K562 (cell line): ENCODE measurements at regions not wholly inside any gene's neighbourhood (a gene's known extent, or its start where the extent isn't known, plus 50 kb on each side); places are given as distances from the start of the nearest gene placed in this dataset.

Source experiments
- ATAC-seq: fragments of 200-7000 bp; cut with Tn5 transposase; 3 replicates; pipeline ENCODE4 v1.9.1; 2020; ENCODE audit warnings: moderate library complexity
- BruUV-seq: library from RNA; stranded (reverse); fragments of 400-500 nt; replicated peaks from 2 replicates; lab custom pipeline; 2021; lab: Mats Ljungman, UMichigan
- CTCF ChIA-PET: fragments of 300-600 bp; formaldehyde crosslinking; extraction: SDS; loops from one replicate; lab custom pipeline; 2021; ENCODE audit warnings: low intra/inter-chr PET ratio; lab: Yijun Ruan, JAX
- POLR2A ChIA-PET: fragments of 300-600, 350-650 bp; sonication (Branson Sonifier 250); formaldehyde crosslinking; extraction: SDS; loops from one replicate; lab custom pipeline; 2021; ENCODE audit warnings: antibody characterized with exemption, inconsistent platforms; lab: Yijun Ruan, JAX
- DNase-seq, 4 experiments: peaks; one replicate each; pipeline versions ENCODE4 v3.0.0 to v3.0.0-alpha.2; 2011 to 2018; ENCODE audit warnings: low spot score in 3 of 4, mixed read lengths in 3 of 4; ENCODE audit errors: extremely low read depth in 1 of 4
- FAIRE-seq: peaks from 2 replicates; lab custom pipeline; 2011; peaks lifted over from hg19 to GRCh38; lab: Jason Lieb, UNC
- H2AFZ ChIP-seq: 2 replicates; pipeline ENCODE4 v1.6.0; 2011; ENCODE audit warnings: low read depth, low read length, control low read depth, inconsistent platforms
- H3K27ac ChIP-seq: fragments of 200-600 bp; 3 replicates; pipeline ENCODE4 v1.8.0; 2011; ENCODE audit warnings: low read depth, mild to moderate bottlenecking, control low read depth, inconsistent platforms, low read length, moderate library complexity, mixed read lengths; ENCODE audit errors: extremely low read depth
- H3K27me3 ChIP-seq, 2 experiments: fragments of 300-600 bp in 1 of 2; 2 replicates in 1 of 2; 3 replicates in 1 of 2; pipeline versions ENCODE4 v1.6.0 to v1.8.0; 2011; ENCODE audit warnings: inconsistent platforms in 2 of 2, low read length in 2 of 2, mild to moderate bottlenecking in 1 of 2, mixed read lengths in 1 of 2, moderate library complexity in 1 of 2; ENCODE audit not compliant: control insufficient read depth in 2 of 2, insufficient read depth in 2 of 2
- H3K36me3 ChIP-seq: fragments of 300-600 bp; 3 replicates; pipeline ENCODE4 v1.8.0; 2011; ENCODE audit warnings: mild to moderate bottlenecking, low read length, inconsistent platforms; ENCODE audit not compliant: control insufficient read depth, insufficient read depth
- H3K4me1 ChIP-seq, 2 experiments: fragments of 200-600 bp in 1 of 2; replicated peaks in 1 of 2; 2 replicates in 1 of 2; 3 replicates in 1 of 2; pipeline versions ENCODE4 v1.5.1 to v1.8.0; 2011; ENCODE audit warnings: inconsistent platforms in 2 of 2, low read length in 2 of 2, mild to moderate bottlenecking in 1 of 2, mixed read lengths in 1 of 2, moderate library complexity in 1 of 2; ENCODE audit not compliant: control insufficient read depth in 2 of 2, insufficient read depth in 2 of 2
- H3K4me2 ChIP-seq: 2 replicates; pipeline ENCODE4 v1.6.1; 2011; ENCODE audit warnings: low read length, control low read depth, inconsistent platforms, mixed read lengths; ENCODE audit not compliant: insufficient read depth
- H3K4me3 ChIP-seq: fragments of 200-600 bp; sonication (generic), shearing (Covaris generic); 2 replicates; pipeline ENCODE4 v1.5.1; 2016; ENCODE audit warnings: control low read depth, inconsistent platforms
- H3K79me2 ChIP-seq: fragments of 200-600 bp; 3 replicates; pipeline ENCODE4 v1.8.0; 2011; ENCODE audit warnings: low read length, inconsistent platforms; ENCODE audit not compliant: control insufficient read depth, insufficient read depth
- H3K9ac ChIP-seq, 2 experiments: 2 replicates each; pipeline versions ENCODE4 v1.6.0 to v1.6.1; 2011; ENCODE audit warnings: low read depth in 2 of 2, low read length in 2 of 2, control low read depth in 1 of 2, inconsistent platforms in 1 of 2, mild to moderate bottlenecking in 1 of 2, mixed read lengths in 1 of 2; ENCODE audit not compliant: insufficient read depth in 1 of 2
- H3K9me1 ChIP-seq: one replicate; pipeline ENCODE4 v1.6.0; 2011; ENCODE audit warnings: inconsistent platforms, mild to moderate bottlenecking, low read length, moderate library complexity; ENCODE audit not compliant: control insufficient read depth, insufficient read depth
- H3K9me3 ChIP-seq: replicated peaks from 2 replicates; pipeline ENCODE4 v1.5.1; 2011; ENCODE audit warnings: low read depth, low read length, inconsistent platforms; ENCODE audit not compliant: control insufficient read depth, insufficient read depth
- H4K20me1 ChIP-seq: replicated peaks from 2 replicates; pipeline ENCODE4 v1.6.1; 2011; ENCODE audit warnings: low read length, inconsistent platforms, mixed read lengths; ENCODE audit not compliant: control insufficient read depth, insufficient read depth
- C11orf30 ChIP-seq: fragments of 450-650 bp; IDR thresholded peaks from 2 replicates; pipeline ENCODE4 v1.6.1; 2016; ENCODE audit warnings: low read depth, mild to moderate bottlenecking
- CBX5 ChIP-seq: IDR thresholded peaks from 2 replicates; pipeline ENCODE4 v1.6.1; 2014; ENCODE audit warnings: low read depth, borderline replicate concordance
- CHD1 ChIP-seq: fragments of 200-600 bp; sonication (generic); IDR thresholded peaks from one replicate; pipeline ENCODE4 v1.6.1; 2012; ENCODE audit warnings: mild to moderate bottlenecking, moderate library complexity, low read length, inconsistent platforms
- ETS2 ChIP-seq: IDR thresholded peaks from 2 replicates; pipeline ENCODE4 v1.6.1; 2016; ENCODE audit warnings: borderline replicate concordance, missing genetic modification characterization, mild to moderate bottlenecking, moderate library complexity, missing compliant biosample characterization; ENCODE audit not compliant: poor library complexity, severe bottlenecking
- GATAD2A ChIP-seq: fragments of 450-650 bp; IDR thresholded peaks from 2 replicates; pipeline ENCODE4 v1.6.1; 2017
- HDGF ChIP-seq: fragments of 450-650 bp; IDR thresholded peaks from 2 replicates; pipeline ENCODE4 v1.6.1; 2016
- LEF1 ChIP-seq: fragments of 450-650 bp; IDR thresholded peaks from 2 replicates; pipeline ENCODE4 v1.6.1; 2016; ENCODE audit warnings: mild to moderate bottlenecking
- SMAD1 ChIP-seq: fragments of 150-350 bp; IDR thresholded peaks from 2 replicates; pipeline ENCODE4 v1.6.1; 2014; ENCODE audit warnings: low read length, low read depth; ENCODE audit not compliant: partially characterized antibody
- SMARCA5 ChIP-seq: fragments of 450-650 bp; IDR thresholded peaks from 2 replicates; pipeline ENCODE4 v1.6.1; 2016
- ZKSCAN3 ChIP-seq: fragments of 250-450 bp; sonication (Bioruptor Pico); IDR thresholded peaks from 2 replicates; pipeline ENCODE4 v1.4.0; 2020
- ZNF23 ChIP-seq: fragments of 250-450 bp; sonication (Bioruptor Pico); IDR thresholded peaks from 2 replicates; pipeline ENCODE4 v1.4.0; 2020; ENCODE audit warnings: mild to moderate bottlenecking
- ZNF311 ChIP-seq: fragments of 250-450 bp; sonication (Bioruptor Pico); IDR thresholded peaks from 2 replicates; pipeline ENCODE4 v1.4.0; 2020; ENCODE audit warnings: mild to moderate bottlenecking, moderate library complexity
- ZNF431 ChIP-seq: sonication (generic); formaldehyde crosslinking; IDR thresholded peaks from 2 replicates; pipeline ENCODE4 v1.8.0; 2022; ENCODE audit warnings: mild to moderate bottlenecking, missing genetic modification reagents
- ZSCAN32 ChIP-seq: fragments of 450-650 bp; formaldehyde crosslinking; IDR thresholded peaks from 2 replicates; pipeline ENCODE4 v1.4.0; 2020; ENCODE audit warnings: mild to moderate bottlenecking, moderate library complexity
- WGBS: fragments of 100-300 bp; shearing (Covaris generic); methylation state at CpG from one replicate; pipeline ENCODE4 v1.1.6; 2016; ENCODE audit warnings: low coverage, mixed read lengths; ENCODE audit not compliant: insufficient coverage; ENCODE audit errors: missing lambda C conversion rate; 5-methylcytosine and 5-hydroxymethylcytosine counted together
- in situ Hi-C: fragments of 300-500 bp; cut with MboI; formaldehyde crosslinking; loops from 4 replicates; pipeline ENCODE4 v1.15.0; 2018; ENCODE audit warnings: inconsistent platforms, mixed read lengths
- intact Hi-C: fragments of 100-400 bp; cut with micrococcal nuclease; formaldehyde crosslinking; loops from 2 replicates; pipeline ENCODE4 v1.14.2; 2022
- TF ChIP-seq, protein P1 (sequence below): fragments of 250-450 bp; sonication (Bioruptor Pico); IDR thresholded peaks from 2 replicates; pipeline ENCODE4 v1.8.0; 2021; ENCODE audit warnings: mild to moderate bottlenecking, moderate library complexity
- TF ChIP-seq, protein P2 (sequence below): fragments of 450-650 bp; formaldehyde crosslinking; IDR thresholded peaks from 2 replicates; pipeline ENCODE4 v1.4.0; 2022; ENCODE audit warnings: missing genetic modification characterization

GRCh38 chr2:42960842-42961180 lies 168.4 kb upstream of the HAAO start:
- H3K4me3 ChIP-seq, result no peak overlapping the region
- BruUV-seq, result no TSS peak
- POLR2A ChIA-PET, result no interaction called here
- H3K4me2 ChIP-seq, result no peak overlapping the region
- no peak overlapping the region for H3K27ac ChIP-seq
- no peaks in the 10 kb centered on the region for H3K9me3 ChIP-seq
- no peaks in the 10 kb centered on the region for H3K36me3 ChIP-seq
- H3K9ac ChIP-seq, result peak overlapping the region in 1 of 2 experiments; percentile 8; a peak in 1 of 4 replicates
- FAIRE-seq (no peak), DNase-seq (no peak)
- H3K9me1 ChIP-seq, result no peaks in the 10 kb centered on the region
- 83% methylated on average over 6 of the region's 6 CpGs for WGBS
- CTCF ChIA-PET, result no interaction called here
- in situ Hi-C loops, result no loop called here
- peaks cover 0 to 13% of the 10 kb centered on the region in 2 experiments; a peak in 3 of 5 replicates for H3K4me1 ChIP-seq
- no peaks in the 10 kb centered on the region for H3K79me2 ChIP-seq
- H4K20me1 ChIP-seq, result no peaks in the 10 kb centered on the region
- TF ChIP-seq ZSCAN32 (CRISPR knock-in tag) (no peak), ETS2 (no peak), HDGF (no peak), ZNF23 (CRISPR knock-in tag) (no peak), CBX5 (no peak), SMAD1 (no peak), ZKSCAN3 (CRISPR knock-in tag) (no peak), LEF1 (no peak), SMARCA5 (no peak), ZNF311 (CRISPR knock-in tag) (no peak), ZNF431 (no peak), GATAD2A (no peak), CHD1 (no peak), C11orf30 (no peak)
- TF ChIP-seq, protein P1, sequence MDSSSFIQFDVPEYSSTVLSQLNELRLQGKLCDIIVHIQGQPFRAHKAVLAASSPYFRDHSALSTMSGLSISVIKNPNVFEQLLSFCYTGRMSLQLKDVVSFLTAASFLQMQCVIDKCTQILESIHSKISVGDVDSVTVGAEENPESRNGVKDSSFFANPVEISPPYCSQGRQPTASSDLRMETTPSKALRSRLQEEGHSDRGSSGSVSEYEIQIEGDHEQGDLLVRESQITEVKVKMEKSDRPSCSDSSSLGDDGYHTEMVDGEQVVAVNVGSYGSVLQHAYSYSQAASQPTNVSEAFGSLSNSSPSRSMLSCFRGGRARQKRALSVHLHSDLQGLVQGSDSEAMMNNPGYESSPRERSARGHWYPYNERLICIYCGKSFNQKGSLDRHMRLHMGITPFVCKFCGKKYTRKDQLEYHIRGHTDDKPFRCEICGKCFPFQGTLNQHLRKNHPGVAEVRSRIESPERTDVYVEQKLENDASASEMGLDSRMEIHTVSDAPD, result no peak
- TF ChIP-seq, protein P2, sequence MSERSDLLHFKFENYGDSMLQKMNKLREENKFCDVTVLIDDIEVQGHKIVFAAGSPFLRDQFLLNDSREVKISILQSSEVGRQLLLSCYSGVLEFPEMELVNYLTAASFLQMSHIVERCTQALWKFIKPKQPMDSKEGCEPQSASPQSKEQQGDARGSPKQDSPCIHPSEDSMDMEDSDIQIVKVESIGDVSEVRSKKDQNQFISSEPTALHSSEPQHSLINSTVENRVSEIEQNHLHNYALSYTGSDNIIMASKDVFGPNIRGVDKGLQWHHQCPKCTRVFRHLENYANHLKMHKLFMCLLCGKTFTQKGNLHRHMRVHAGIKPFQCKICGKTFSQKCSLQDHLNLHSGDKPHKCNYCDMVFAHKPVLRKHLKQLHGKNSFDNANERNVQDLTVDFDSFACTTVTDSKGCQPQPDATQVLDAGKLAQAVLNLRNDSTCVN (CRISPR knock-in tag), result no peak
- TF ChIP-seq, all 486 proteins: peak for 0
- no peaks in the 10 kb centered on the region for H3K27me3 ChIP-seq
- intact Hi-C loops, result no loop called here
- no peak overlapping the region for H2AFZ ChIP-seq
- no peak for ATAC-seq
